GM18511 (cell line): ENCODE measurements at regions not wholly inside any gene's neighbourhood (a gene's known extent, or its start where the extent isn't known, plus 50 kb on each side); places are given as distances from the start of the nearest gene placed in this dataset.
"Not testable (repeated sequence)": the region's sequence is repeated elsewhere in the genome, so short reads cannot be mapped to it uniquely, and the experiment has no call there.

Experiments used
- ATAC-seq: cut with Tn5 transposase; IDR thresholded peaks from one replicate; pipeline ENCODE4 v1.9.1; 2021; ENCODE audit warnings: mild to moderate bottlenecking, moderate library complexity; ENCODE audit not compliant: unreplicated experiment

GRCh38 chr1:194624833-194625232, 1438.4 kb upstream of the B3GALT2 start:
- no peak for ATAC-seq

- ATAC-seq, result no peak
These were observed 1431.7 kb upstream of the B3GALT2 start for GRCh38 chr1:194618101-194618500.

- ATAC-seq, result not testable (repeated sequence)
These were observed 1430.9 kb upstream of the B3GALT2 start for GRCh38 chr1:194617272-194617671.

GRCh38 chr1:194616835-194617234, 1430.4 kb upstream of the B3GALT2 start:
- no peak for ATAC-seq

- no peak for ATAC-seq
These were observed 1415.8 kb upstream of the B3GALT2 start for GRCh38 chr1:194602184-194602583.

GRCh38 chr1:194600716-194601115, 1414.3 kb upstream of the B3GALT2 start:
- no peak for ATAC-seq

- ATAC-seq, result no peak
These were observed 1411.7 kb upstream of the B3GALT2 start for GRCh38 chr1:194598098-194598497.

GRCh38 chr1:194586302-194586701, 1399.9 kb upstream of the B3GALT2 start:
- no peak for ATAC-seq

- ATAC-seq, result no peak
These were observed 1397.6 kb upstream of the B3GALT2 start for GRCh38 chr1:194584052-194584451.

- ATAC-seq, result no peak
These were observed 1384.1 kb upstream of the B3GALT2 start for GRCh38 chr1:194570476-194570875.

- ATAC-seq, result no peak
These were observed 1382.2 kb upstream of the B3GALT2 start for GRCh38 chr1:194568610-194569009.

- no peak for ATAC-seq
These were observed 1361.7 kb upstream of the B3GALT2 start for GRCh38 chr1:194548071-194548470.

- no peak for ATAC-seq
These were observed 1357.6 kb upstream of the B3GALT2 start for GRCh38 chr1:194544012-194544411.

GRCh38 chr1:194538453-194538852, 1352.0 kb upstream of the B3GALT2 start:
- no peak for ATAC-seq

- ATAC-seq, result no peak
These were observed 1351.1 kb upstream of the B3GALT2 start for GRCh38 chr1:194537521-194537920.

- ATAC-seq, result no peak
These were observed 1349.0 kb upstream of the B3GALT2 start for GRCh38 chr1:194535369-194535768.

- ATAC-seq, result no peak
These were observed 1348.4 kb upstream of the B3GALT2 start for GRCh38 chr1:194534784-194535183.

GRCh38 chr1:194533641-194534040, 1347.2 kb upstream of the B3GALT2 start:
- no peak for ATAC-seq

GRCh38 chr1:194517567-194517966, 1331.2 kb upstream of the B3GALT2 start:
- ATAC-seq, result no peak

- ATAC-seq, result no peak
These were observed 1329.5 kb upstream of the B3GALT2 start for GRCh38 chr1:194515916-194516315.

- ATAC-seq, result no peak
These were observed 1326.5 kb upstream of the B3GALT2 start for GRCh38 chr1:194512957-194513356.

GRCh38 chr1:194512345-194512744, 1325.9 kb upstream of the B3GALT2 start:
- ATAC-seq, result no peak

- no peak for ATAC-seq
These were observed 1316.8 kb upstream of the B3GALT2 start for GRCh38 chr1:194503209-194503608.

GRCh38 chr1:194495434-194495833, 1309.0 kb upstream of the B3GALT2 start:
- ATAC-seq, result no peak
